ENCODE measurements at regions not wholly inside any gene's neighbourhood (a gene's known extent, or its start where the extent isn't known, plus 50 kb on each side); places are given as distances from the start of the nearest gene placed in this dataset.

DNA sequence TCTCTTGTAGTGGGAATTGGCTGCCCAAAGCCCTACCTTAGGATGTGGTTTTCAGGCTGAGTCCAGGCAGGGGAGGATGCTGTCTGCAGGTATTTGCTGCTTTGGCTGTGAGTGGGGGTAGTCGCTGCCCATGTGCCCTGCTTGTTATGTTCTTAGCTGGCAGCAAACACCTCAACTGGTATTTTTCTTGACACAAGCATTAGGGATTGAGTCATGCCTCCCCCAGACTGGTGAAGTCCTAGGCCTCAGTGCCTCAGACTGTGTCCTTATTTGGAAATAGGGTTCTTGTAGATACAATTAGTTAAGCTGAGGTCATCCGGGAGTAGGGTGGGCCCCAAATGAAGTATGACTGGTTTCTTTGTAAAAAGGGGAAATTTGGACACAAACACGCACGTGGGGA, 808.3 kb upstream of the EEF2KMT start:
- no peak for TF ChIP-seq TSHZ2 (CRISPR knock-in tag; IDR thresholded peaks at IDR 0.05)
- TF ChIP-seq ZC3H10 (CRISPR knock-in tag; IDR thresholded peaks at IDR 0.05) = no peak
- TF ChIP-seq POU6F1 (CRISPR knock-in tag; IDR thresholded peaks at IDR 0.05; ENCODE audit: borderline replicate concordance, low read depth) = no peak
- TF ChIP-seq ARNTL (CRISPR knock-in tag; IDR thresholded peaks at IDR 0.05; ENCODE audit: borderline replicate concordance, low read depth) = no peak
- TF ChIP-seq TOX (CRISPR knock-in tag; IDR thresholded peaks at IDR 0.05; ENCODE audit: borderline replicate concordance) = no peak
- no peak for TF ChIP-seq TCF4 (CRISPR knock-in tag; IDR thresholded peaks at IDR 0.05; ENCODE audit: borderline replicate concordance)
- no peak for TF ChIP-seq RARB (CRISPR knock-in tag; IDR thresholded peaks at IDR 0.05)
- no peak for TF ChIP-seq GLIS3 (CRISPR knock-in tag; IDR thresholded peaks at IDR 0.05)
- no peak for TF ChIP-seq PATZ1 (CRISPR knock-in tag; IDR thresholded peaks at IDR 0.05; ENCODE audit: borderline replicate concordance)
- TF ChIP-seq ZFP30 (CRISPR knock-in tag; IDR thresholded peaks at IDR 0.05) = no peak
- no peak for TF ChIP-seq OSR1 (CRISPR knock-in tag; IDR thresholded peaks at IDR 0.05)
- no peak for TF ChIP-seq ZFP3 (CRISPR knock-in tag; IDR thresholded peaks at IDR 0.05)
- TF ChIP-seq PPARA (CRISPR knock-in tag; IDR thresholded peaks at IDR 0.05; ENCODE audit: borderline replicate concordance) = no peak
- TF ChIP-seq SNAI2 (CRISPR knock-in tag; IDR thresholded peaks at IDR 0.05) = no peak

Data from SK-N-SH treated with all-trans-retinoic acid at 6 μM for 48 hours (cell line).